ENCODE measurements at regions not wholly inside any gene's neighbourhood (a gene's known extent, or its start where the extent isn't known, plus 50 kb on each side); places are given as distances from the start of the nearest gene placed in this dataset.

DNA sequence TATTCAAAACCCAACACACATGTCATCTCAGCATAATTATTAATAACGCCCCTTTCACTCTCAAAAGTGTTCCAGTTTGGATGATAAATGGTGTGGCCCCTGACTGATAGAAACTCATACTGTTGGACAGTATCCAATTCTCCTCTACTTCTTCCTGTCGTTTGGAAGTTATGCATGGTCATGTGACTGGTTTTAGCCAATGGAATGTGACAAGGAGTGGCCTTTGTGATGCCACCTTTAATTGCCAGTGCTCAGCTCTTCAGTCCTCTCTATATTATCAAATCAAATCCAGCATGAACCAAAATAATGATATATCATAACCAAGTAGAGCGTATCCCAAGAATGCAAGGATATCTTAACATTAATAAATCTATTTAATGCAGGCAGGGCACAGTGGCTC, 117.8 kb upstream of the SPIN1 start:
- no peaks in the 10 kb centered on the region for H3K9me3 Mint-ChIP-seq
- H3K4me1 ChIP-seq (ENCODE audit: control insufficient read depth, insufficient read depth, low read length) = no peaks in the 10 kb centered on the region
- WGBS (ENCODE audit: insufficient coverage) = 100% methylated on average over 1 of the region's 3 CpGs
- H3K9me3 ChIP-seq (ENCODE audit: control insufficient read depth, insufficient read depth, low read length) = no peaks in the 10 kb centered on the region
- H3K36me3 Mint-ChIP-seq = no peaks in the 10 kb centered on the region
- intact Hi-C loops (cut with micrococcal nuclease) = no loop called here
- no peak for ATAC-seq
- H3K27me3 Mint-ChIP-seq (ENCODE audit: low read depth in 2 of 2) = no peaks in the 10 kb centered on the region
- DNase-seq = no peak
- H3K27ac Mint-ChIP-seq = no peak overlapping the region
- no peaks in the 10 kb centered on the region for H3K27me3 ChIP-seq (ENCODE audit: control insufficient read depth, insufficient read depth, low read length)
- H3K4me1 Mint-ChIP-seq = peaks cover 0 to 4% of the 10 kb centered on the region in 2 donors
- no peak overlapping the region for H3K4me3 Mint-ChIP-seq
- H3K27ac ChIP-seq (ENCODE audit: low read length) = no peak overlapping the region
- TF ChIP-seq, protein P1, sequence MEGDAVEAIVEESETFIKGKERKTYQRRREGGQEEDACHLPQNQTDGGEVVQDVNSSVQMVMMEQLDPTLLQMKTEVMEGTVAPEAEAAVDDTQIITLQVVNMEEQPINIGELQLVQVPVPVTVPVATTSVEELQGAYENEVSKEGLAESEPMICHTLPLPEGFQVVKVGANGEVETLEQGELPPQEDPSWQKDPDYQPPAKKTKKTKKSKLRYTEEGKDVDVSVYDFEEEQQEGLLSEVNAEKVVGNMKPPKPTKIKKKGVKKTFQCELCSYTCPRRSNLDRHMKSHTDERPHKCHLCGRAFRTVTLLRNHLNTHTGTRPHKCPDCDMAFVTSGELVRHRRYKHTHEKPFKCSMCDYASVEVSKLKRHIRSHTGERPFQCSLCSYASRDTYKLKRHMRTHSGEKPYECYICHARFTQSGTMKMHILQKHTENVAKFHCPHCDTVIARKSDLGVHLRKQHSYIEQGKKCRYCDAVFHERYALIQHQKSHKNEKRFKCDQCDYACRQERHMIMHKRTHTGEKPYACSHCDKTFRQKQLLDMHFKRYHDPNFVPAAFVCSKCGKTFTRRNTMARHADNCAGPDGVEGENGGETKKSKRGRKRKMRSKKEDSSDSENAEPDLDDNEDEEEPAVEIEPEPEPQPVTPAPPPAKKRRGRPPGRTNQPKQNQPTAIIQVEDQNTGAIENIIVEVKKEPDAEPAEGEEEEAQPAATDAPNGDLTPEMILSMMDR (IDR thresholded peaks at IDR 0.05) = no peak
- H3K36me3 ChIP-seq (ENCODE audit: control insufficient read depth, insufficient read depth, low read length) = no peaks in the 10 kb centered on the region
- H3K4me3 ChIP-seq (ENCODE audit: low read length) = no peak overlapping the region

DNA sequence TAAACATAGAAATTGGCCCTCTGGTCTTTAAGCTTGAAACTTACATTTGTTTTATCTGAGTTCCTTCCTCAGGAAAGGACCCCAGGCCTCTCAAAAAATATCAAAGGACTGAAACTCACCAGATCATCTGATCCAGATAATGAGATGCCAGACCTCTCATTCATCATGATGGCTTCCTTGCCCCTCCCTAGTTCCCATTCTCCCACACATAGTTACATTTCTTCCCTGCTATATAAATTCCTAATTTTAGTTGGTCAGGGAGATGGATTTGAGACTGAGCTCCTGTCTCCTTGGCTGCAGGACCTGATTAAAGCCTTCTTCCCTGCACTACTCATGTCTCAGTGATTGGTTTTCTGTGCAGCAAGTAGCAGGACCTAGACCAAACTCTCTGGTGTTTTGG, 119.4 kb upstream of the SPIN1 start:
- H3K27me3 Mint-ChIP-seq (ENCODE audit: low read depth in 2 of 2) = no peaks in the 10 kb centered on the region
- no peak for ATAC-seq
- no peaks in the 10 kb centered on the region for H3K9me3 Mint-ChIP-seq
- intact Hi-C loops (cut with micrococcal nuclease) = no loop called here
- Histone ChIP-seq H3K4me3 (ENCODE audit: low read length) (no peak overlapping the region), H3K9me3 (ENCODE audit: control insufficient read depth, insufficient read depth, low read length) (no peaks in the 10 kb centered on the region), H3K36me3 (ENCODE audit: control insufficient read depth, insufficient read depth, low read length) (no peaks in the 10 kb centered on the region), H3K27ac (ENCODE audit: low read length) (no peak overlapping the region), H3K4me1 (ENCODE audit: control insufficient read depth, insufficient read depth, low read length) (no peaks in the 10 kb centered on the region), H3K27me3 (ENCODE audit: control insufficient read depth, insufficient read depth, low read length) (no peaks in the 10 kb centered on the region)
- DNase-seq = no peak
- TF ChIP-seq, protein P1 (IDR thresholded peaks at IDR 0.05) = no peak
- peaks cover 0 to 4% of the 10 kb centered on the region in 2 donors for H3K4me1 Mint-ChIP-seq
- H3K27ac Mint-ChIP-seq = no peak overlapping the region
- H3K4me3 Mint-ChIP-seq = no peak overlapping the region
- H3K36me3 Mint-ChIP-seq = no peaks in the 10 kb centered on the region

DNA sequence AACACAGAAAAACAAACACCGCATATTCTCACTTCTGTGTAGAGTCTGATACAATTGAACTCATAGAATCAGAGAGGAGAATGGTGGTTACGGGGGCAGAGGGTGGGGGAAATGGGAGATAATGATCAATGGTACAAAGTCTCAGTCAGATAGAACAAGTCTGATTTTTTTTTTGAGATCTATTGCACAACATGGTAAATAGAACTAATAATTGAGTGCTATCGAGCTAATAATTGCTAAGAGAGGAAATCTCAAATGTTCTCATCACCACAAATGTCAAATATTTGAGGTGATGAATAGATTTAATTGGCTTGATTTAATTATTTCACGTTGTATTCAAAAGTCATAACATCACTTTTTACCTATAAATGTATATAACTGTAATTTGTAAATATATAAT, 121.0 kb upstream of the SPIN1 start:
- no peak overlapping the region for H3K4me3 ChIP-seq (ENCODE audit: low read length)
- no peak for ATAC-seq
- H3K36me3 ChIP-seq (ENCODE audit: control insufficient read depth, insufficient read depth, low read length) = no peaks in the 10 kb centered on the region
- H3K9me3 ChIP-seq (ENCODE audit: control insufficient read depth, insufficient read depth, low read length) = no peaks in the 10 kb centered on the region
- no peak overlapping the region for H3K4me3 Mint-ChIP-seq
- no peak for DNase-seq
- H3K27ac Mint-ChIP-seq = no peak overlapping the region
- no peaks in the 10 kb centered on the region for H3K27me3 ChIP-seq (ENCODE audit: control insufficient read depth, insufficient read depth, low read length)
- H3K4me1 ChIP-seq (ENCODE audit: control insufficient read depth, insufficient read depth, low read length) = no peaks in the 10 kb centered on the region
- no peaks in the 10 kb centered on the region for H3K36me3 Mint-ChIP-seq
- intact Hi-C loops (cut with micrococcal nuclease) = no loop called here
- WGBS (ENCODE audit: insufficient coverage) = 100% methylated on average over 2 of the region's 4 CpGs
- H3K27ac ChIP-seq (ENCODE audit: low read length) = no peak overlapping the region
- no peaks in the 10 kb centered on the region for H3K27me3 Mint-ChIP-seq (ENCODE audit: low read depth in 2 of 2)
- H3K9me3 Mint-ChIP-seq = no peaks in the 10 kb centered on the region
- TF ChIP-seq, protein P1 (IDR thresholded peaks at IDR 0.05) = no peak
- H3K4me1 Mint-ChIP-seq = peaks cover 4 to 6% of the 10 kb centered on the region in 2 donors

DNA sequence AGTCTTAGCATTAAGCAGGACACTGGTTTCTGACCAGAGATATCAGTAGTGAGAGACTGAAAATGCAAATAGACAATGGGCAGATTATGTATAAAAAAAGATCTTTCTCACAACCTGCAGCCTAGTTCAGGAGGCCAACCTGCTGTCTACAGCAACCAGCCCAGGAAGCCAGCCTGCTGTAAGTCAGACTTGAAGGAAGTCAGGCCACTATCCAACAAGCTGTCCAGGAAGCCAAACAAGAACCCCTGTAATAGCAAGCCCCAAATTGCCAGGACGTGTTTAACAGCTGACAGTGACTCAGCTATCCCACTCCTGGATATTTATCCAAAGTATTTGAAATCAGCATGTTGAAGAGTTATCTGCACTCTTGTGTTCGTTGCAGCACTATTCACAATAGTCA, 121.8 kb upstream of the SPIN1 start:
- no peaks in the 10 kb centered on the region for H3K36me3 ChIP-seq (ENCODE audit: control insufficient read depth, insufficient read depth, low read length)
- Mint-ChIP-seq H3K27ac (no peak overlapping the region), H3K4me1 (peaks cover 4 to 10% of the 10 kb centered on the region in 2 donors), H3K27me3 (ENCODE audit: low read depth in 2 of 2) (peaks cover 0 to 1% of the 10 kb centered on the region in 2 donors), H3K4me3 (no peak overlapping the region), H3K9me3 (no peaks in the 10 kb centered on the region), H3K36me3 (no peaks in the 10 kb centered on the region)
- H3K27me3 ChIP-seq (ENCODE audit: control insufficient read depth, insufficient read depth, low read length) = no peaks in the 10 kb centered on the region
- ATAC-seq = no peak
- H3K4me3 ChIP-seq (ENCODE audit: low read length) = no peak overlapping the region
- intact Hi-C loops (cut with micrococcal nuclease) = no loop called here
- TF ChIP-seq, protein P1 (IDR thresholded peaks at IDR 0.05) = no peak
- H3K27ac ChIP-seq (ENCODE audit: low read length) = no peak overlapping the region
- H3K4me1 ChIP-seq (ENCODE audit: control insufficient read depth, insufficient read depth, low read length) = no peaks in the 10 kb centered on the region
- WGBS (ENCODE audit: insufficient coverage) = 74% methylated on average over 2 of the region's 2 CpGs
- no peaks in the 10 kb centered on the region for H3K9me3 ChIP-seq (ENCODE audit: control insufficient read depth, insufficient read depth, low read length)
- no peak for DNase-seq
